Liver (tissue), 3 donors: ENCODE measurements at regions not wholly inside any gene's neighbourhood (a gene's known extent, or its start where the extent isn't known, plus 50 kb on each side); places are given as distances from the start of the nearest gene placed in this dataset.

Experiments used
- ATF3 ChIP-seq: IDR thresholded peaks from 2 replicates; pipeline ENCODE4 v1.6.1; 2016; ENCODE audit warnings: antibody characterized with exemption
- CTCF ChIP-seq: fragments of 150-350 bp; IDR thresholded peaks from 2 replicates; pipeline ENCODE4 v1.5.1; 2017; ENCODE audit warnings: improper control_type of control experiment, low read depth, low read length; ENCODE audit not compliant: missing input control
- EGR1 ChIP-seq, 2 donors: IDR thresholded peaks; 2 replicates each; pipeline ENCODE4 v1.6.1; 2016 to 2018; ENCODE audit warnings: antibody characterized with exemption in 2 of 2, low read depth in 2 of 2
- FOXA1 ChIP-seq: IDR thresholded peaks from 2 replicates; pipeline ENCODE4 v1.6.1; 2016; ENCODE audit warnings: antibody characterized with exemption
- GABPA ChIP-seq, 2 donors: IDR thresholded peaks in 1 of 2; conservative IDR thresholded peaks in 1 of 2; 2 replicates each; pipeline ENCODE4 v1.6.1; 2016; ENCODE audit warnings: antibody characterized with exemption in 2 of 2, mild to moderate bottlenecking in 1 of 2, moderate library complexity in 1 of 2
- REST ChIP-seq: IDR thresholded peaks from 2 replicates; pipeline ENCODE4 v1.6.1; 2016; ENCODE audit warnings: antibody characterized with exemption, mild to moderate bottlenecking
- SP1 ChIP-seq: IDR thresholded peaks from 2 replicates; pipeline ENCODE4 v1.6.1; 2018; ENCODE audit warnings: antibody characterized with exemption, mild to moderate bottlenecking
- YY1 ChIP-seq: IDR thresholded peaks from 2 replicates; pipeline ENCODE4 v1.6.1; 2016; ENCODE audit warnings: antibody characterized with exemption, mild to moderate bottlenecking
- ZBTB33 ChIP-seq: IDR thresholded peaks from 2 replicates; pipeline ENCODE4 v1.6.1; 2016; ENCODE audit warnings: antibody characterized with exemption
- donor health status: healthy.
- donor health status: healthy.

GRCh38 chr9:103625161-103625804 is 468.8 kb upstream of the SMC2 start:
- TF ChIP-seq CTCF (no peak), REST (no peak), ZBTB33 (no peak), ATF3 (no peak), GABPA (IDR thresholded peaks at IDR 0.05 in 1 of 2, conservative IDR thresholded peaks at IDR 0.05 in 1 of 2) (no peak), SP1 (no peak), EGR1 (IDR thresholded peaks at IDR 0.05; ENCODE audit: low read depth in 2 of 2) (no peak), YY1 (no peak), FOXA1 (no peak)
